ENCODE measurements at regions not wholly inside any gene's neighbourhood (a gene's known extent, or its start where the extent isn't known, plus 50 kb on each side); places are given as distances from the start of the nearest gene placed in this dataset.

DNA sequence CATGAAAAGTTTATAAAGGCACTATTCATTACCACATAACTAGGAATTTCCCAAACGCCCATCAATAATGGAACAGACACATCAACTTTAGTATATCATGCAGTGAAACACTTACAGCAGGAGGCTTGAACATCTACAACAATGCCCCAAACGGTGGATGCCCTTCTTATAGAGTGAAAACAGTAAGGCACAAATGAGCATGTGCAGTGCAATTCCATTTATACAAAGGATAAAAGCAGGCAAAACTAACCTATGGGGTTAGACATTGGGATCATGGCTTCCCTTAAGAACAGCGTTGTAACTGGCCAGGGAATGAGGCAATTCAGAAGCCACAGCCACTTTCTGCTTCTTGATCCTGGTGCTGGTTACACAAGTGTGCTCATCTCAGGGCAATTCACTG, 1363.0 kb downstream of the TBC1D22A start:
- TF ChIP-seq EZH2phosphoT487 (conservative IDR thresholded peaks at IDR 0.05; ENCODE audit: low read length) = no peak
- TF ChIP-seq, protein P1, sequence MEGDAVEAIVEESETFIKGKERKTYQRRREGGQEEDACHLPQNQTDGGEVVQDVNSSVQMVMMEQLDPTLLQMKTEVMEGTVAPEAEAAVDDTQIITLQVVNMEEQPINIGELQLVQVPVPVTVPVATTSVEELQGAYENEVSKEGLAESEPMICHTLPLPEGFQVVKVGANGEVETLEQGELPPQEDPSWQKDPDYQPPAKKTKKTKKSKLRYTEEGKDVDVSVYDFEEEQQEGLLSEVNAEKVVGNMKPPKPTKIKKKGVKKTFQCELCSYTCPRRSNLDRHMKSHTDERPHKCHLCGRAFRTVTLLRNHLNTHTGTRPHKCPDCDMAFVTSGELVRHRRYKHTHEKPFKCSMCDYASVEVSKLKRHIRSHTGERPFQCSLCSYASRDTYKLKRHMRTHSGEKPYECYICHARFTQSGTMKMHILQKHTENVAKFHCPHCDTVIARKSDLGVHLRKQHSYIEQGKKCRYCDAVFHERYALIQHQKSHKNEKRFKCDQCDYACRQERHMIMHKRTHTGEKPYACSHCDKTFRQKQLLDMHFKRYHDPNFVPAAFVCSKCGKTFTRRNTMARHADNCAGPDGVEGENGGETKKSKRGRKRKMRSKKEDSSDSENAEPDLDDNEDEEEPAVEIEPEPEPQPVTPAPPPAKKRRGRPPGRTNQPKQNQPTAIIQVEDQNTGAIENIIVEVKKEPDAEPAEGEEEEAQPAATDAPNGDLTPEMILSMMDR (IDR thresholded peaks at IDR 0.05; ENCODE audit: insufficient read depth, low read length, poor library complexity, severe bottlenecking) = no peak
